Fibroblast of skin of scalp (primary cell): ENCODE measurements at regions not wholly inside any gene's neighbourhood (a gene's known extent, or its start where the extent isn't known, plus 50 kb on each side); places are given as distances from the start of the nearest gene placed in this dataset.
A peak's percentile ranks its signal among the peaks of the same experiment; 100 is the strongest.
"Not testable (repeated sequence)": the region's sequence is repeated elsewhere in the genome, so short reads cannot be mapped to it uniquely, and the experiment has no call there.

ENCODE experiments used
- DNase-seq: peaks from one replicate; pipeline ENCODE4 v3.0.0-alpha.2; 2013

- DNase-seq = no peak
Observed at GRCh38 chr5:110925398-110925797, 146.1 kb upstream of the TSLP start.

- no peak for DNase-seq
Observed at GRCh38 chr5:110925916-110926315, 145.6 kb upstream of the TSLP start.

- DNase-seq = no peak
Observed at GRCh38 chr5:110932755-110933488, 138.6 kb upstream of the TSLP start.

DNA sequence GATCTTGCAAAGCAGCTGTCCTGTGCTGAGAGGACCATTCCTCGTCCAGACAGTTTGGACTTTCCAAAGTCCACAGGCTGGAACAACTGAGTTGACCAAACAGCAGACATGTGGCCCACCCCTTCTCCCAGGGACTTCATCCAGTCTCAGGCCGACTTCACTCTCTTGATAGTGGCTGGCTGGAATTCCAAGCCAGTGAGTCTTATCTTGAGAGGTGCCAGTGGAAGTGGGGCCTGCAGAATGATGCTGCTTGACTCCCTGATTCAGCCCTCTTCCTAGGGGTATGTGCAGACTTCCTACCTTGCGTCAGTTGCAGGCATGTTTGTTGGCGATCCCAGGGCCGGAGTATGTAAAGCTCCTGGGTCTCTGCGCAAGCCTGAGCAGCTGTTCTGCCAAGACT lies 131.4 kb upstream of the TSLP start:
- no peak for DNase-seq

- no peak for DNase-seq
Observed at GRCh38 chr5:110945874-110946436, 125.6 kb upstream of the TSLP start.

- DNase-seq = no peak
Observed at GRCh38 chr5:110951373-110951791, 120.1 kb upstream of the TSLP start.

- DNase-seq = no peak
Observed at GRCh38 chr5:110956280-110956912, 115.1 kb upstream of the TSLP start.

DNA sequence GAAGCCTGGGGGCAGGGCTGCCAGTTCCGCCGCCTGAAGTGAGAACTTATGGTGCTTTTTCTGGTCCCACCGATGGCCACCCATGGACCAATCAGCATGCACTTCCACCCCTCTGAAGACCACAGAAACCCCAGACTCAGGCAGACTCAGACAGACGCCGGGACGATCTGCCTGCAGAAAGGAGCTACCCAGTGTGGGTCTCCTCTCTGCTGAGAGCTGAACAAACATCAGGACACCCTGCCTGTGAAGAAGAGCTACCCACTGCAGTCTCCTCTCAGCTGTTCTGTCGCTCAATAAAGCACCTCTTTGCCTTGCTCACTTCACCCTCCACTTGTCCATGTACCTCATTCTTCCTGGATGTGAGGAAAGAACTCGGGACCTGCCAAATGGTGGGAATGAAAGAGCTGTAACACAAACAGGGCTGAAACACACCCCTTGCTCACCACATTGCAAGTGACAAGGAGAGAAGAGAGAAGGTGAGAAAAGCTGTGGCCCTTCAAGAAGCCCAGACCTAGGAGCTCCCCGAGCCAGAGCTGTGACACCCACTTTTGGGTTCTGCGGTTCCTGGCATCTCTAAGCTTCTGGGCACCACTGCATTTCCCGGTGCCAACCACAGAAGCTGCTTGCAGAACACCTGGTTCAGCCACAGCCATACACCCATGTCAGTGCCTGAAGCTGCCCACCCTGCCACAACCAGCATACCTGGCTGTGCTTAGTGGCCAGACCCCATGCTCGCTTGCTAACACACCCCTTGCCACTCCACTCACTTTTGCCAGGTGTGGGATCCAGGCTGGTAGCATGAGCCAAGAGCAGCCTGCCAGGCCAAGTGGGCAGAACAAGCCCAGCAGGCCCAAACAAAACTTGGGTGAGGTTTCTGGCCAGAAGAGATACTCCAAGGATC lies 114.3 kb upstream of the TSLP start:
- DNase-seq = no peak

- DNase-seq = peak; percentile 4
Observed at GRCh38 chr5:110957934-110958333, 113.6 kb upstream of the TSLP start.

- no peak for DNase-seq
Observed at GRCh38 chr5:110963495-110963894, 108.0 kb upstream of the TSLP start.

DNA sequence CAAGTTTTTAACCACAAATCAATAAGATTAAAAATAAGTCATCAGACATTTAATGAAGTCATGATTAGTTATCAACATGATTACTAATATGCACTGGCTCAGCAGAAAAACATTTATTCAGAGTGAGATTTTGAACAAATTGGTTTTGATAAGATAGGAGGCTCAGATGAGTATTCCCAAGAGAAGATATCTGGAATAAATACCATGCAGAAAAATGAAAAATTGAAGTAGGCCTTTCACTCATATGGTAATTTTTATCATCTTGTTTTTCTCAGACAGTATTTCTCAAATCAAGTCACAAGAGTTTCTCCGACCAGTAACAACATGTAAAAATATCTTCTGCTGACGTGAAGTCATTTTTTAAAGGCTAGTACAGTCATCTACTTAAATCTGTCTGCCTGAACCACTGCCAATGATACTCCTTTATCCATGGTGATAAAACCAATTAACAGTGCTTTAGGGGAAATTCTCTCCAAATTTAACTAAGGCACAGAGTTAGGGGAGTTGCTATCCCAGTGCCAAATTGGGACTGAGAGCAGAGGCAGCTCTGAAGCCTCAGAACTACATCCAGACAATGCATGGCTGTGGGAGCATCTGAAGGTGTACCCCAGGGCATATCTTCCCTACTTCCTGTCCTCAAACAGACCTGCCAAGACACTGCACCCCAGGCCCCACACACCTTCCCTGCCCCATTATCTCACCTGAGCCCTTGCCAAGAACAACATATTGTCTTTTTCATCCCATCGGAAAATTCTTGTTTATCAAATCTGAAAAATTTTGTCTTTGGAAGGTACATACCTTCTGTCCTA lies 105.5 kb upstream of the TSLP start:
- no peak for DNase-seq

DNA sequence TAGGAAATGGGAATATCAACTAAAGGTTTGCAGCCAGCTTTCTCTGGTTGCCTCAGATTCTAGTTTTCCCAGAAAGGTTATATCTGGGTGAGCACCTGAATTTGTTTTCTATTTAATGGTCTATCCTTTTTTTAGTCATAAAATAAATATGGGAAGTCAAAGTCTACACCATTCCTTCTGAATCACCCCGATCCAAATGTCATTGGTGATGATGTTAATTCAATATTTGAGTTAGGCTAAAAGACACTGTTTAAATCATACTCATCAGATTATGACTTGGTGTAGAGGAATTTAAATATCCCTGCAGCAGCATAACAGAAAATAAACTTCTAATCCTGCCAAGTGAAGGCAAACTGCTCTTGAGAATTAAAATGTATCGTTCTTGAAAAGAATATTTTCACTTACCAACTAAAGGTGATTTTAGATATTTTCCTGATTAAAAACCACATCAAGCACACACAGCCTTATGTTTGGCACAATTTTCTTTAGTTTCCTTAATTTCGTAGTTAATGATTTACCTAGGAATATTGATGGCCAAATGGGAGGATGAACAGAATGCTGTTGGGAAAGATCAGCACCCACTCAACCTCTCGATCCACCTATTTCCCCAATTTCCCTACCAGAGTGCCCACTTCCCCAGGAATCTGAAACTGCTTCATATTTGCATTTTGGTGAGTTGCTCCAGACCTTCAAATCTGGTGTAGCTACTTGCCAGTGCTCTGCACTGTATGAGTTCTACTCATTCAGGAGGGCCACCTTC lies 103.1 kb upstream of the TSLP start:
- no peak for DNase-seq

DNA sequence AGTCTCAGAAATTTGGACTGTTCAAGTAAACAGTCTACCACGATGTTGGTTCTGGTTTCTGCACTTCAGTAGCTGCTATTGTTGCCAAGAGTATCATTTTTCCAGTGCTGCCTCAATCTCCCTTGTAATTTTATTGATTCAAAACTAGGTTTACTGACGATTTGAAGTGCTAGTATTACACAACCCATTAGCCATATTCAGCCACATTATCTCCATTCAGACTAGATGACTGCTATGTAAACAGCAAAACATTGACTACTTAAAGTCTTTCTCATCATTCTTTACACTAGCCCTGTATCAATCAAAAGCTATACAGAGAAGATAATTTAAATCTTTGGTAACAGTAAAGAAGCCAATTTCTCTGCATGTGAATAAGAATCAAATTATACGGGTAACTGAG lies 102.0 kb upstream of the TSLP start:
- DNase-seq = no peak

DNA sequence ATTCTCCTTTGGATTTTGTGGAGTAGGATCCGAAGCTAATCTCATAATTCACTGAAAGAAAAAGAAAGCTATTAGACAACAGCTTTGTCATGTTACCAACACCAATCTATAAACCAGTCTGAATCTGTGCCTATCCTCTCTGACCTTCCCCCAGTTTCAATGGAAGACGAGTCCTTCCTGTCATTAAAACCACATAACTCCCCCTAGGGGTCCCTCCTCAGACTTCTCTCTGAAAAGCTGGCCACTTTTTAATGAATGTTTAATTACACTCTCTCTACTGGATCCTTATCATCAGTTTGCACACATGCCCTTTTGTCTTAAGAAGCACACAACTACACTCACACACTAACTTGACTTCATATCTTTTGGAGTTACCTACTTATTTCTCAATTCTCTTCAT lies 98.0 kb upstream of the TSLP start:
- no peak for DNase-seq

- DNase-seq = no peak
Observed at GRCh38 chr5:110977915-110978314, 93.6 kb upstream of the TSLP start.

DNA sequence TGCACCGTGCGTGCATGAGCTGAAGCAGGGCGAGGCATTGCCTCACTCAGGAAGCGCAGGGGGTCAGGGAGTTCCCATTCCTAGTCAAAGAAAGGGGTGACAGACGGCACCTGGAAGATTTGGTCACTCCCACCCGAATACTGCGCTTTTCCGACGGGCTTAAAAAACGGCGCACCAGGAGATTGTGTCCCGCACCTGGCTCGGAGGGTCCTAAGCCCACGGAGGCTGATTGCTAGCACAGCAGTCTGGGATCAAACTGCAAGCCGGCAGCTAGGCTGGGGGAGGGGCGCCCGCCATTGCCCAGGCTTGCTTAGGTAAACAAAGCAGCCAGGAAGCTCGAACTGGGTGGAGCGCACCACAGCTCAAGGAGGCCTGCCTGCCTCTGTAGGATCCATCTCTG lies 85.6 kb upstream of the TSLP start:
- not testable (repeated sequence) for DNase-seq

GRCh38 chr5:110987573-110987972 lies 83.9 kb upstream of the TSLP start:
- DNase-seq = not testable (repeated sequence)

DNA sequence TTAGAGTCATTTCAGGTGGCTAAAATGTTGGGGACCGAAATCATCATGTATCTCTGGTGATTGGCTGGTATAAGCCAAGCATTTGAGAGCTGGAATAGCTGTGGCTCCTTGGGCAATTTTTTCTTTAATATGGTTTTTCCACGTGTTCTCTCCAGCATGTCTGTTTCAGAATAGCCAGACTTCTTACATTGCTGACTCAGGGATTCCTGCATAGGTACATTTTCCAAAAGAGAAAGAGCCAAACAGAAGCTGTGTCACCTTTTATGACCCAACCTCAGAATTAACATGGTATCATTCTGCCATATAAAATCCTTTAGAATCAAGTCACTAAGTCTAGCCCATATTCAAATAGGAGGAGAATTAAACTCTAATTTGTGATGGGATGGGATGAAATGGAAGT lies 74.8 kb upstream of the TSLP start:
- no peak for DNase-seq

DNA sequence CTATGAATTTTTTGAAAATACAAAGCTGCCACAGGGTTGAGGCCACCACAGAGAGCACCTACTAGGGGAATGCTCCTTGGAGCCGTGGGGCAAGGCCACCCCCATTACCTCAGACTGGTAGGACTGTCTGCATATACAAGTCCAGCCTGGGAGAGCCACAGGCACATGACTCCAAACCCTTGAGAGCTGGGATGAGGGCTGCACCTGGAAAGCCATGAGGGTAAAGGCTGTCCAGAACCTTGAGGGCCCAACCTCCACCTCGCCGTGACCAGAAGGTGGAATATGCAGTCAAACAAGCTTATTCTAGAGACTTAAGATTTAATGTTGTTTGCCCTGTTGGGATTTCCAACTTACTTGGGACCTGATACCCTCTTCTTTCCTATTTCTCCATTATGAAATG lies 69.5 kb upstream of the TSLP start:
- no peak for DNase-seq

- DNase-seq = no peak
Observed at GRCh38 chr5:111003623-111004022, 67.9 kb upstream of the TSLP start.

- no peak for DNase-seq
Observed at GRCh38 chr5:111004291-111004690, 67.2 kb upstream of the TSLP start.
